ENCODE measurements at regions not wholly inside any gene's neighbourhood (a gene's known extent, or its start where the extent isn't known, plus 50 kb on each side); places are given as distances from the start of the nearest gene placed in this dataset.

- TF ChIP-seq ZBTB49 (CRISPR knock-in tag; IDR thresholded peaks at IDR 0.05; ENCODE audit: borderline replicate concordance) = no peak
- no peak for TF ChIP-seq ZBTB7A (CRISPR knock-in tag; IDR thresholded peaks at IDR 0.05)
- peak in 1 of 2 experiments; percentile 77; a peak in 2 of 4 replicates for TF ChIP-seq KLF16 (CRISPR knock-in tag; IDR thresholded peaks at IDR 0.05)
- TF ChIP-seq ATAD3A (CRISPR knock-in tag; IDR thresholded peaks at IDR 0.05) = no peak
- no peak for TF ChIP-seq POLR2AphosphoS2 (IDR thresholded peaks at IDR 0.05; ENCODE audit: low read depth, low read length)
- no peak for TF ChIP-seq TIGD3 (CRISPR knock-in tag; IDR thresholded peaks at IDR 0.05; ENCODE audit: borderline replicate concordance)
- no peak for TF ChIP-seq TEAD2 (CRISPR knock-in tag; IDR thresholded peaks at IDR 0.05)
- no peak for TF ChIP-seq ZC3H4 (CRISPR knock-in tag; IDR thresholded peaks at IDR 0.05; ENCODE audit: borderline replicate concordance)
- no peak for TF ChIP-seq SMARCE1 (IDR thresholded peaks at IDR 0.05; ENCODE audit: borderline replicate concordance)
- peak; percentile 56; the same call in 1 of the 2 replicates for TF ChIP-seq KMT2A (CRISPR knock-in tag; IDR thresholded peaks at IDR 0.05)
- no peak for TF ChIP-seq TFE3 (CRISPR knock-in tag; IDR thresholded peaks at IDR 0.05)
- no peak for TF ChIP-seq ZNF770 (CRISPR knock-in tag; IDR thresholded peaks at IDR 0.05)
- TF ChIP-seq PHF8 (CRISPR knock-in tag; IDR thresholded peaks at IDR 0.05) = no peak; the same call in 1 of the 2 replicates
- TF ChIP-seq ELF1 (CRISPR knock-in tag; IDR thresholded peaks at IDR 0.05) = no peak
- no peak for TF ChIP-seq NFE2L1 (CRISPR knock-in tag; IDR thresholded peaks at IDR 0.05; ENCODE audit: borderline replicate concordance)
- no peak for TF ChIP-seq GLMP (CRISPR knock-in tag; IDR thresholded peaks at IDR 0.05; ENCODE audit: borderline replicate concordance)
- no peak for TF ChIP-seq ZBTB3 (CRISPR knock-in tag; IDR thresholded peaks at IDR 0.05; ENCODE audit: borderline replicate concordance, low read depth)
- TF ChIP-seq TBP (CRISPR knock-in tag; IDR thresholded peaks at IDR 0.05) = no peak
- TF ChIP-seq GZF1 (CRISPR knock-in tag; IDR thresholded peaks at IDR 0.05) = no peak; the same call in 1 of the 2 replicates
- no peak for TF ChIP-seq RNF2 (conservative IDR thresholded peaks at IDR 0.05; ENCODE audit: low read depth)
- TF ChIP-seq ATF7 (IDR thresholded peaks at IDR 0.05) = 0 out of 2 replicates have a peak, but pooled peaks have one; percentile 22
- TF ChIP-seq ATF7 (CRISPR knock-in tag; IDR thresholded peaks at IDR 0.05) = peak; percentile 66; the same call in 1 of the 2 replicates
These were observed 85.7 kb upstream of the NEDD9 start (continued) for GRCh38 chr6:11317885-11318771.

All from HepG2 (cell line).